HG02642 (cell line): ENCODE measurements at regions not wholly inside any gene's neighbourhood (a gene's known extent, or its start where the extent isn't known, plus 50 kb on each side); places are given as distances from the start of the nearest gene placed in this dataset.
"Not testable (repeated sequence)": the region's sequence is repeated elsewhere in the genome, so short reads cannot be mapped to it uniquely, and the experiment has no call there.

Source experiments
- ATAC-seq: cut with Tn5 transposase; IDR thresholded peaks from one replicate; pipeline ENCODE4 v1.9.1; 2021; ENCODE audit warnings: mild to moderate bottlenecking; ENCODE audit not compliant: unreplicated experiment, poor library complexity

- no peak for ATAC-seq
Measured at GRCh38 chr12:22808860-22809259, 183.9 kb downstream of the ETNK1 start.

GRCh38 chr12:22810036-22810435 lies 185.1 kb downstream of the ETNK1 start:
- no peak for ATAC-seq

- ATAC-seq = no peak
Measured at GRCh38 chr12:22812531-22812930, 187.6 kb downstream of the ETNK1 start.

GRCh38 chr12:22821985-22822384 lies 197.0 kb downstream of the ETNK1 start:
- ATAC-seq = no peak

GRCh38 chr12:22826026-22826425 lies 201.1 kb downstream of the ETNK1 start:
- no peak for ATAC-seq

GRCh38 chr12:22826446-22826981 lies 201.5 kb downstream of the ETNK1 start:
- ATAC-seq = not testable (repeated sequence)

- no peak for ATAC-seq
Measured at GRCh38 chr12:22828066-22828465, 203.1 kb downstream of the ETNK1 start.

GRCh38 chr12:22835431-22835830 lies 210.5 kb downstream of the ETNK1 start:
- ATAC-seq = no peak

- no peak for ATAC-seq
Measured at GRCh38 chr12:22850185-22850584, 225.2 kb downstream of the ETNK1 start.

- ATAC-seq = no peak
Measured at GRCh38 chr12:22851532-22851931, 226.6 kb downstream of the ETNK1 start.

- ATAC-seq = no peak
Measured at GRCh38 chr12:22855456-22855855, 230.5 kb downstream of the ETNK1 start.

GRCh38 chr12:22856178-22856577 lies 231.2 kb downstream of the ETNK1 start:
- no peak for ATAC-seq

- ATAC-seq = no peak
Measured at GRCh38 chr12:22858849-22859570, 234.0 kb downstream of the ETNK1 start.

GRCh38 chr12:22860926-22861325 lies 236.0 kb downstream of the ETNK1 start:
- ATAC-seq = no peak

- ATAC-seq = no peak
Measured at GRCh38 chr12:22865822-22866221, 240.9 kb downstream of the ETNK1 start.

- no peak for ATAC-seq
Measured at GRCh38 chr12:22866406-22866805, 241.4 kb downstream of the ETNK1 start.

GRCh38 chr12:22874151-22874550 lies 249.2 kb downstream of the ETNK1 start:
- no peak for ATAC-seq

- ATAC-seq = no peak
Measured at GRCh38 chr12:22876262-22876661, 251.3 kb downstream of the ETNK1 start.

GRCh38 chr12:22879203-22879602 lies 254.2 kb downstream of the ETNK1 start:
- ATAC-seq = no peak

- ATAC-seq = no peak
Measured at GRCh38 chr12:22880331-22880730, 255.4 kb downstream of the ETNK1 start.

GRCh38 chr12:22880807-22881206 lies 255.8 kb downstream of the ETNK1 start:
- no peak for ATAC-seq

GRCh38 chr12:22881878-22882385 lies 257.0 kb downstream of the ETNK1 start:
- ATAC-seq = no peak
